ENCODE measurements at regions not wholly inside any gene's neighbourhood (a gene's known extent, or its start where the extent isn't known, plus 50 kb on each side); places are given as distances from the start of the nearest gene placed in this dataset.

GRCh38 chr2:56127463-56128152, 56.2 kb upstream of the CCDC85A start:
- no peak for DNase-seq (ENCODE audit: low read depth)
- H3K4me3 ChIP-seq (ENCODE audit: low read length): no peak overlapping the region
- no peak for TF ChIP-seq CTCF (conservative IDR thresholded peaks at IDR 0.05; ENCODE audit: low read depth, low read length)

- TF ChIP-seq CTCF (conservative IDR thresholded peaks at IDR 0.05; ENCODE audit: low read depth, low read length): no peak
- DNase-seq (ENCODE audit: low read depth): no peak
- H3K4me3 ChIP-seq (ENCODE audit: low read length): no peak overlapping the region
Observed at GRCh38 chr2:56128235-56128634, 55.6 kb upstream of the CCDC85A start.

DNA sequence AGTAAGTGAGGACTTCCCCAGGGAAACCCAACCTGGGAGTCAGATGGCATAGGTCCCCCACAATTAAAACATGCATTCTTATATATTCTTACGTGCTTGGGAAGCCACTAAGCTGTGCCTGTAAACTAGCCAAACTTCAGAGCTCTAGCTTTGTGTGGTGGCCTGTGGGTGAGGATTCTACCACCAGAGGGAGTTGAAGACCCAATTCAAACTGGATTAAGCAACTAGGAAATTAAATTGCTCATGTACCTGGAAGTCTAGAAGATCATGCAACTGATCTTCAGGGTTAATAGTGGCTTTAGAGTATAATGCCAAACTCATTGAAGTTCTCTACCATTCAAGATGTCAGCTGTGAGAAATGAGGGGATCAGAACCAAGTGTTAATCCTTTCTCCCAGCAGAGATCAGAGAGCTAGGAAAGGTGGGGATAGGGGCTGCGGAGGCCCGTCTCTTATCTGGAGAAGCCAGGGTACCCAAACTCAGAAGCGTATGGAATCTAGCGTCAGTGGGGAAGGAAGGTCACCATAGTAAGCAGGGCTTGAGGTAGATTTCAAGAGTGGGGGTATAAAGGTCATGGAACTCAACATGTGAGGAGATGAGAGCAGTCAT, 53.2 kb upstream of the CCDC85A start:
- H3K4me3 ChIP-seq (ENCODE audit: low read length): no peak overlapping the region
- peak; percentile 95 for TF ChIP-seq CTCF (conservative IDR thresholded peaks at IDR 0.05; ENCODE audit: low read depth, low read length)
- DNase-seq (ENCODE audit: low read depth): peak; percentile 27

DNA sequence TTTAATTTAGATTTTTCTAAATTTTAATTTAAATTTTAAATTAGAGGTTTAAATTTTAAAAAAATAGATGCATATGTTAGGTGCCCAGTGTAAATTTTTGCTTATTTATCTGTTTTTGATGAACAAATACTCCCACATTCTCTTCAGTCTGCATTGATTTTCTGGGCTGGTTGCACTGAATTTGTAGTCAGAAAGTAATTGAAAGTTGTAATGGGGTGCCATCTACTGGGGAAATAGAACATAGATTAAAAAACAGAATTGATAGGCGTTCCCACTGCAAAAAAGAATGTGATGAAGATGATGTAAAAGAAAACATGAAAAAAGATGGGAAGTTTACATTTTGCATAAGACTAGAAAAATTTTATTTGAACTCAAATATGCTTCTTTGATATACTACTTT, 51.7 kb upstream of the CCDC85A start:
- no peak for DNase-seq (ENCODE audit: low read depth)
- no peak overlapping the region for H3K4me3 ChIP-seq (ENCODE audit: low read length)
- peak; percentile 53 for TF ChIP-seq CTCF (conservative IDR thresholded peaks at IDR 0.05; ENCODE audit: low read depth, low read length)

GRCh38 chr2:56133441-56133840, 50.3 kb upstream of the CCDC85A start:
- no peak for TF ChIP-seq CTCF (conservative IDR thresholded peaks at IDR 0.05; ENCODE audit: low read depth, low read length)
- DNase-seq (ENCODE audit: low read depth): no peak
- H3K4me3 ChIP-seq (ENCODE audit: low read length): no peak overlapping the region

GRCh38 chr2:56133931-56134629, 49.7 kb upstream of the CCDC85A start:
- DNase-seq (ENCODE audit: low read depth): no peak
- TF ChIP-seq CTCF (conservative IDR thresholded peaks at IDR 0.05; ENCODE audit: low read depth, low read length): no peak
- no peak overlapping the region for H3K4me3 ChIP-seq (ENCODE audit: low read length)
